ENCODE measurements at regions not wholly inside any gene's neighbourhood (a gene's known extent, or its start where the extent isn't known, plus 50 kb on each side); places are given as distances from the start of the nearest gene placed in this dataset.

DNA sequence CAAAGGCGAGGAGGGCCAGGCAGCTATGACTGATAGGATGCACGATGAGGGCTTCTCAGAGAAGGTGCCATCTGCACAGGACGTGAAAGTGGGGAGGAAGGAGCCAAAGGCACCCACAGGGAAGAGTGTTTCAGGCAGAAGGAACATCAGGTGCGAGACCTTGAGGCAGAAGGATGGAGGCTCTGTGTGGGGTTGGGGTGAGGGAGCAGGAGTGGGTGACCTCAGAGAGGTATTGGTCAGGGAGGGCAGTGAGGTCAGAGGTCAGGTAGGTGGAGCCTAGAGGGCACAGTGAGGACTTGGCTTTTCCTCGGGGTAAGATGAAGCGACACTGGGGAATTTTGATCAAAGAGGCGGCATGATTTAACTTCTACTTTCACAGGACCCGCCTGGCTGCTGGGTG, 64.7 kb upstream of the XPA start:
- 76 to 81% (median 80%) methylated on average over 8 of the region's 8 CpGs for WGBS, 4 donors
- no peak for TF ChIP-seq POLR2A (IDR thresholded peaks at IDR 0.05)
- no peak for TF ChIP-seq CTCF (IDR thresholded peaks at IDR 0.05)
- no peak overlapping the region for H3K4me3 ChIP-seq

GRCh38 chr9:97763874-97764273, 66.7 kb upstream of the XPA start:
- TF ChIP-seq CTCF (IDR thresholded peaks at IDR 0.05) (no peak), POLR2A (IDR thresholded peaks at IDR 0.05) (no peak)
- Histone ChIP-seq H3K4me3 (no peak overlapping the region), H3K27ac (no peak overlapping the region), H3K4me1 (replicated peaks in 1 of 2) (no peaks in the 10 kb centered on the region), H3K9me3 (replicated peaks in 1 of 3) (no peaks in the 10 kb centered on the region), H3K36me3 (replicated peaks in 1 of 2) (no peaks in the 10 kb centered on the region), H3K27me3 (peaks cover 20% of the 10 kb centered on the region)
- whole genome bisulfite sequencing, 4 donors = 63 to 85% (median 72%) methylated on average over 2 to 4 of the region's 4 CpGs
- intact Hi-C loops (cut with DNase I) = no loop called here
- no peak for DNase-seq

More for the DNA sequence above, 64.7 kb upstream of the XPA start:
- Histone ChIP-seq H3K9me3 (replicated peaks in 1 of 3) (no peaks in the 10 kb centered on the region), H3K27me3 (peaks cover 23% of the 10 kb centered on the region), H3K36me3 (replicated peaks in 1 of 2) (no peaks in the 10 kb centered on the region), H3K4me1 (replicated peaks in 1 of 2) (no peaks in the 10 kb centered on the region), H3K27ac (no peak overlapping the region)
- intact Hi-C loops (cut with DNase I) = no loop called here
- no peak for DNase-seq

DNA sequence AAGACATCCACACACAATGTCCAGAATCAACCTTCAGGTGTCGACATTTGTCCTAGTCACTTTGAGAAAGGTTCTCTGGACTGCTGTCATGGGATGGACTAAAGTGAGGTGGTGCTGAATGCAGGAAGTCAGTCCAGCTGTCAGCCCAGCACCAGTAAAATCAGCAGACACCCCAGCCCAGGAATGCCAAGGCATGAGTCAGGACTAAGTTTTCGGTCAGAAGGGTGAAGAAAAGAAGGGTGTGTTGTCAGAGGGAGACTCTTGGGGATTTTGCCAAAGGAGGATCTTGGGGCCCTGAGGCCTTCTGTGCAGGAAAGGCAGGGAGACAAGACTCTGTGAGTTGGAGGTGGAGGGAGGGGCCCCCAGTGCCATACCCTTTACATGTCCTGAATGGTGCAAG, 69.0 kb upstream of the XPA start:
- 93 to 97% (median 95%) methylated on average over 2 of the region's 2 CpGs for WGBS, 4 donors

DNA sequence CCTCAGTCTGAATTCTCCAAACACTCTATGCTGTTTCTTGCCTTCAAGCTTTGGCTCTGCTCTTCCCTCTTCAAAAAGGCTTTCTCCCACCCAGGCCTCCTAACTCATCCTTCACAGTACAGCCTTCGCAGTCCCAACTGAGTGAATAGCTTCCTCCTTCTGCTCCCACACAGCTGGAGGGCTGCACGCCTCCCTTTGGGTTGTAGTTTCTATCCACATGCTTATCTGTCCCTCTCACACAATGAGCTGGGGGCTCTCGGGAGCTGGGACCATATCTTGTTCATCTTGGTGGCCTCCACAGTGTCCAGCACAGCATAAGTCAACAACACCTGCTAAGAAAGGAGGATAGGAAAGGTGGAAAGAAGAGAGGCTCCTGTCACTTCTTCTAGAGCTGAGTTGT, 69.5 kb upstream of the XPA start:
- H3K9me3 ChIP-seq (replicated peaks in 1 of 3) = no peaks in the 10 kb centered on the region
- intact Hi-C loops (cut with DNase I) = no loop called here
- H3K27me3 ChIP-seq = peaks cover 7% of the 10 kb centered on the region
- WGBS, 4 donors = 82 to 94% (median 89%) methylated on average over 3 of the region's 3 CpGs
- H3K36me3 ChIP-seq (replicated peaks in 1 of 2) = no peaks in the 10 kb centered on the region
- no peak for DNase-seq
- no peak overlapping the region for H3K27ac ChIP-seq
- no peaks in the 10 kb centered on the region for H3K4me1 ChIP-seq (replicated peaks in 1 of 2)
- H3K4me3 ChIP-seq = no peak overlapping the region
- TF ChIP-seq POLR2A (IDR thresholded peaks at IDR 0.05) = no peak
- no peak for TF ChIP-seq CTCF (IDR thresholded peaks at IDR 0.05)

More for the DNA sequence above, 69.0 kb upstream of the XPA start:
- intact Hi-C loops (cut with DNase I) = no loop called here
- Histone ChIP-seq H3K36me3 (replicated peaks in 1 of 2) (no peaks in the 10 kb centered on the region), H3K27me3 (peaks cover 7% of the 10 kb centered on the region), H3K9me3 (replicated peaks in 1 of 3) (no peaks in the 10 kb centered on the region), H3K4me3 (no peak overlapping the region), H3K4me1 (replicated peaks in 1 of 2) (no peaks in the 10 kb centered on the region), H3K27ac (no peak overlapping the region)
- TF ChIP-seq CTCF (IDR thresholded peaks at IDR 0.05) (no peak), POLR2A (IDR thresholded peaks at IDR 0.05) (no peak)
- no peak for DNase-seq
